Lung (tissue), 11 donors: ENCODE measurements at regions not wholly inside any gene's neighbourhood (a gene's known extent, or its start where the extent isn't known, plus 50 kb on each side); places are given as distances from the start of the nearest gene placed in this dataset.

Experiments used
- ATAC-seq: fragments of 200-7000 bp; cut with Tn5 transposase; one replicate; pipeline ENCODE4 v1.9.1; 2020; ENCODE audit warnings: moderate number of reproducible peaks; ENCODE audit not compliant: insufficient read depth, low FRiP score
- DNase-seq, 3 donors: peaks; one replicate each; pipeline ENCODE4 v3.0.0-alpha.2; 2013 to 2017
- H3K27ac ChIP-seq, 2 donors: one replicate each; pipeline ENCODE4 v1.5.1; 2013; ENCODE audit warnings: mild to moderate bottlenecking in 2 of 2, moderate library complexity in 2 of 2, control low read depth in 1 of 2, inconsistent platforms in 1 of 2, low read depth in 1 of 2, low read length in 1 of 2
- H3K27me3 ChIP-seq, 3 donors: one replicate each; pipeline ENCODE4 v1.5.1; 2013; ENCODE audit warnings: low read length in 2 of 3; ENCODE audit not compliant: control insufficient read depth in 3 of 3, insufficient read depth in 3 of 3
- H3K36me3 ChIP-seq, 4 donors: one replicate each; pipeline ENCODE4 v1.5.1; 2013; ENCODE audit warnings: low read length in 4 of 4, mild to moderate bottlenecking in 1 of 4, moderate library complexity in 1 of 4; ENCODE audit not compliant: control insufficient read depth in 4 of 4, insufficient read depth in 4 of 4
- H3K4me1 ChIP-seq, 5 donors: one replicate each; pipeline ENCODE4 v1.5.1; 2013; ENCODE audit warnings: low read length in 5 of 5, mild to moderate bottlenecking in 2 of 5, moderate library complexity in 1 of 5; ENCODE audit not compliant: control insufficient read depth in 5 of 5, insufficient read depth in 5 of 5
- H3K4me3 ChIP-seq: one replicate; pipeline ENCODE4 v1.5.1; 2013; ENCODE audit warnings: mild to moderate bottlenecking, control low read depth, moderate library complexity
- H3K9ac ChIP-seq, 2 donors: one replicate each; pipeline ENCODE4 v1.5.1; 2013; ENCODE audit warnings: low read length in 2 of 2, control low read depth in 1 of 2; ENCODE audit not compliant: insufficient read depth in 1 of 2
- H3K9me3 ChIP-seq, 4 donors: one replicate each; pipeline ENCODE4 v1.5.1; 2013; ENCODE audit warnings: low read length in 3 of 4, mild to moderate bottlenecking in 1 of 4, moderate library complexity in 1 of 4; ENCODE audit not compliant: control insufficient read depth in 4 of 4, insufficient read depth in 3 of 4
- WGBS, 2 donors: extraction: QIAGEN DNeasy Blood & Tissue Kit; methylation state at CpG; one replicate each; pipeline ENCODE4 v1.1.7; 2013; 5-methylcytosine and 5-hydroxymethylcytosine counted together
- TF ChIP-seq, protein P1 (sequence below): IDR thresholded peaks from 2 replicates; pipeline ENCODE4 v1.5.1; 2012; ENCODE audit warnings: mild to moderate bottlenecking; ENCODE audit errors: control extremely low read depth, extremely low read depth
- donor health status: control.
- donor health status: control.
- donor health status: Bipolar disorder and iron deficiency.
- donor health status: healthy.
- donor health status: DM: yes; HTN: yes; CAD: no.

DNA sequence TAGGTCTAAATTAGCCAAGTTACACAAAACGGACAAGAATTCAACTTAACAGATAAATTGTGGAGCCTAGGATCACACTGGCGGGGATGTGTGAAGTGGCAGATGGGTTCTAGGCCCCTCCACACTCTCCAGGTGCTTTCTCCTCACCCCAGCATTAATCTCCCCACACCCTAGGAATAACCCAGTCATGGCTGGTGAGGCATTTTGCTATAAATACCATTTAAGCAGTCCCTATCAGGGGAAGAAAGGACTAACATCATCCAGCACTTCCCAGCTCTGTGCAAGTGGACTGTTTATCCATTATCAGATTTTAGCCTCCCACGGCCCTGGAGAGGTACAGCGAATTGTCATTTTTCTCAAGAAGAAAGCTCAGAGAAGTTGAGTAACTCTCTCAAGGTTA is 154.9 kb downstream of the NUFIP1 start:
- WGBS, 2 donors, result 78 to 80% methylated on average over 4 of the region's 4 CpGs
- no peak overlapping the region for H3K27ac ChIP-seq

DNA sequence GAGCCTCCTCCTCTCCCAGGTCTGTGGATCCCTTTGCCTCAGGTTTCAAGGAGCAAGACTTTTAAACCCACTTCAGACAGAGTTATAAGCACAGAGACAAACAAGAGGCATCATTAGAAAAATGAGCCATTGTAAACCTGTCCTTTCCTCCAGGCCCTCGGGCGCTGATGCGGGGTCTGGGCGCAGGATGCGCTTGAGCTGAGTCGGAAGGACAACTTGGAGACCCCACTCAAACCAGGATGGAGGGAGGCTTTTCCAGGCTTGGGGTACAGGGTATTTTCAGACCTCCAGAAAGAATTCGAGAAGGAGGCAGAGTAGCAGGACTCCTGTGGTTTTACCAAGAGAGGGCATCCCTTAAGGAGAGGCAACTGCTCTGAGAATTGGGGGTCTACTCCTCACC is 155.6 kb downstream of the NUFIP1 start:
- Histone ChIP-seq H3K27ac (no peak overlapping the region), H3K4me3 (no peak overlapping the region), H3K9ac (no peak overlapping the region), H3K4me1 (no peaks in the 10 kb centered on the region), H3K36me3 (no peaks in the 10 kb centered on the region), H3K27me3 (no peaks in the 10 kb centered on the region), H3K9me3 (peaks cover 0 to 2% (median 0%) of the 10 kb centered on the region in 4 donors)
- ATAC-seq (no peak), DNase-seq (no peak)
- WGBS, 2 donors, result 92 to 98% methylated on average over 7 of the region's 7 CpGs
- TF ChIP-seq, protein P1, sequence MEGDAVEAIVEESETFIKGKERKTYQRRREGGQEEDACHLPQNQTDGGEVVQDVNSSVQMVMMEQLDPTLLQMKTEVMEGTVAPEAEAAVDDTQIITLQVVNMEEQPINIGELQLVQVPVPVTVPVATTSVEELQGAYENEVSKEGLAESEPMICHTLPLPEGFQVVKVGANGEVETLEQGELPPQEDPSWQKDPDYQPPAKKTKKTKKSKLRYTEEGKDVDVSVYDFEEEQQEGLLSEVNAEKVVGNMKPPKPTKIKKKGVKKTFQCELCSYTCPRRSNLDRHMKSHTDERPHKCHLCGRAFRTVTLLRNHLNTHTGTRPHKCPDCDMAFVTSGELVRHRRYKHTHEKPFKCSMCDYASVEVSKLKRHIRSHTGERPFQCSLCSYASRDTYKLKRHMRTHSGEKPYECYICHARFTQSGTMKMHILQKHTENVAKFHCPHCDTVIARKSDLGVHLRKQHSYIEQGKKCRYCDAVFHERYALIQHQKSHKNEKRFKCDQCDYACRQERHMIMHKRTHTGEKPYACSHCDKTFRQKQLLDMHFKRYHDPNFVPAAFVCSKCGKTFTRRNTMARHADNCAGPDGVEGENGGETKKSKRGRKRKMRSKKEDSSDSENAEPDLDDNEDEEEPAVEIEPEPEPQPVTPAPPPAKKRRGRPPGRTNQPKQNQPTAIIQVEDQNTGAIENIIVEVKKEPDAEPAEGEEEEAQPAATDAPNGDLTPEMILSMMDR, result no peak

More for the DNA sequence above, 154.9 kb downstream of the NUFIP1 start:
- no peak for ATAC-seq
- Histone ChIP-seq H3K9me3 (peaks cover 0 to 2% (median 0%) of the 10 kb centered on the region in 4 donors), H3K4me3 (no peak overlapping the region), H3K36me3 (no peaks in the 10 kb centered on the region), H3K4me1 (no peaks in the 10 kb centered on the region), H3K9ac (no peak overlapping the region), H3K27me3 (no peaks in the 10 kb centered on the region)
- TF ChIP-seq, protein P1, result no peak
- DNase-seq, result no peak

DNA sequence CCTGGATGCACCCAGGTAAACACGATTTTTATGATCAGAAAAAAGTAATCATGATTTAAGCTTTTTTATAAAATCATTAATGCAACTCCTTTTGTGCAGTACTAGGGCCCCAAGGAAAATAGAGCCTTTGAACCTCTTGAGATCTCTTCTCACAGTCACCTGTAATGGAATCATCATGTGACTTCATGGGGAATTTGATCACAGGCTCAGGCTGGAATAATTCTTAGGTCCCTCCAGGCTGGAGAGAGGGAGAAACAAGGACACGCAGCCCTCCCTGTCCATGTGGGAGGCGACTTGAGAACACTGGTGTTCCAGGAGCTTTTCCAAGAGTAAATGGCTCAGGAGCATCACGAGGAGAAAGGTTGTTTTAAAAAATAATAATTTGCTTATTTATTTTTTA is 156.1 kb downstream of the NUFIP1 start:
- TF ChIP-seq, protein P1, result no peak
- peak in 1 of 3 donors; percentile 18 for DNase-seq
- no peak for ATAC-seq
- H3K27me3 ChIP-seq, result no peaks in the 10 kb centered on the region
- no peak overlapping the region for H3K9ac ChIP-seq
- WGBS, 2 donors, result 81 to 86% methylated on average over 4 of the region's 4 CpGs
- H3K9me3 ChIP-seq, result peaks cover 0 to 2% (median 0%) of the 10 kb centered on the region in 4 donors
- no peaks in the 10 kb centered on the region for H3K36me3 ChIP-seq
- no peak overlapping the region for H3K27ac ChIP-seq
- no peaks in the 10 kb centered on the region for H3K4me1 ChIP-seq
- H3K4me3 ChIP-seq, result no peak overlapping the region

DNA sequence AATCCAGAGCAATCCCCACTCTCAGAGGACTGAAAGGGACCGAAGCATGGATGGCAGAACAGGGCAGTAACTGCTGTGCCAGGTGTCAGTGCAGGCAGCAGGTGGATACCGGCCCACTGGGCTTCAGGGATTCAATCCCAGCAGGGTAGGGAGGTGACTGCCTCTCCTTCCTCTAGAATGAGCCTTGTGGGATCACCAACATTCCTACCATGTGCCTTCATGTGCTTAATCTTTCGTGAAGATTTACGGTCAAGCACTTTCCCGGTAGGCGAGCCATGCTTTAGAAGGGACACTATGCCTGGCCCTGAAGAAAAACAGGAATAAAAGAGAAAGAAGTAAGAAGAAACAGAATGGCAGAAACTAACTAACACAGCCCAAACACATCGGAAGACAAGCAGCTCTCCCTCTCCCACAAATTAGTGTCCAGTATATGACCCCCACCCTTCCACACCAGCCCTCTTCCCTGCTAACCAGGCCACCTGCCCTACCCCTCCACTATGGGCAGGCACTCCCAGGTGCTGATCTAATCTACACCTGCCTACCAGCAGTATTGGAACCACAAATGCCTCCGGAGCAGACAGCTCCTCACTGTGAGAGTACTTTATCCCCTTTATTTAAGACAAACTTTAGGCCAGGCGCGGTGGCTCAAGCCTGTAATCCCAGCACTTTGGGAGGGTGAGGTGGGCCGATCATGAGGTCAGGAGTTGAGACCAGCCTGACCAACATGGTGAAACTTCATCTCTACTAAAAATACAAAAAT is 162.5 kb downstream of the NUFIP1 start:
- no peak overlapping the region for H3K27ac ChIP-seq
- TF ChIP-seq, protein P1, result no peak
- 94 to 95% methylated on average over 11 of the region's 11 CpGs for WGBS, 2 donors

More for the DNA sequence above, 162.5 kb downstream of the NUFIP1 start:
- Histone ChIP-seq H3K4me3 (no peak overlapping the region), H3K27me3 (no peaks in the 10 kb centered on the region), H3K4me1 (no peaks in the 10 kb centered on the region), H3K9ac (no peak overlapping the region), H3K9me3 (peaks cover 0 to 2% (median 0%) of the 10 kb centered on the region in 4 donors), H3K36me3 (no peaks in the 10 kb centered on the region)
- ATAC-seq (no peak), DNase-seq (no peak)
